ENCODE measurements at regions not wholly inside any gene's neighbourhood (a gene's known extent, or its start where the extent isn't known, plus 50 kb on each side); places are given as distances from the start of the nearest gene placed in this dataset.

- DNase-seq: no peak
These were observed 84.3 kb downstream of the TNFAIP2 start for GRCh38 chr14:103207388-103208072.

- DNase-seq: no peak
These were observed 85.8 kb downstream of the TNFAIP2 start for GRCh38 chr14:103209054-103209453.

GRCh38 chr14:103209506-103209905, 86.2 kb downstream of the TNFAIP2 start:
- no peak for DNase-seq

GRCh38 chr14:103213331-103213730, 90.1 kb downstream of the TNFAIP2 start:
- no peak for DNase-seq

GRCh38 chr14:103214461-103214958, 91.2 kb downstream of the TNFAIP2 start:
- no peak for DNase-seq

GRCh38 chr14:103216399-103216798, 93.1 kb downstream of the TNFAIP2 start:
- no peak for DNase-seq

GRCh38 chr14:103216857-103217256, 93.6 kb downstream of the TNFAIP2 start:
- no peak for DNase-seq

- DNase-seq: no peak
These were observed 94.3 kb downstream of the TNFAIP2 start for GRCh38 chr14:103217538-103217937.

GRCh38 chr14:103220134-103220981, 97.1 kb downstream of the TNFAIP2 start:
- no peak for DNase-seq

GRCh38 chr14:103220982-103221641, 97.9 kb downstream of the TNFAIP2 start:
- no peak for DNase-seq

GRCh38 chr14:103221781-103222358, 98.6 kb downstream of the TNFAIP2 start:
- DNase-seq: no peak

GRCh38 chr14:103223818-103224352, 100.6 kb downstream of the TNFAIP2 start:
- DNase-seq: no peak

- DNase-seq: no peak
These were observed 101.8 kb downstream of the TNFAIP2 start for GRCh38 chr14:103225062-103225461.

- DNase-seq: no peak
These were observed 102.2 kb downstream of the TNFAIP2 start for GRCh38 chr14:103225476-103225875.

- no peak for DNase-seq
These were observed 104.0 kb downstream of the TNFAIP2 start for GRCh38 chr14:103227094-103227768.

- DNase-seq: no peak
These were observed 105.0 kb downstream of the TNFAIP2 start for GRCh38 chr14:103228076-103228806.

- no peak for DNase-seq
These were observed 105.2 kb upstream of the EIF5 start for GRCh38 chr14:103228866-103229265.

GRCh38 chr14:103230021-103230420, 104.0 kb upstream of the EIF5 start:
- no peak for DNase-seq

GRCh38 chr14:103230658-103231334, 103.2 kb upstream of the EIF5 start:
- DNase-seq: no peak

GRCh38 chr14:103231376-103232019, 102.5 kb upstream of the EIF5 start:
- DNase-seq: no peak

All from NCI-H1105 treated with DMSO at 0.1 percent for 48 hours (cell line).